H1 (cell line): ENCODE measurements at regions not wholly inside any gene's neighbourhood (a gene's known extent, or its start where the extent isn't known, plus 50 kb on each side); places are given as distances from the start of the nearest gene placed in this dataset.
A peak's percentile ranks its signal among the peaks of the same experiment; 100 is the strongest.

ENCODE experiments used
- CTCF ChIA-PET: fragments of 300-600 bp; sonication (Branson Sonifier 250); formaldehyde crosslinking; loops from one replicate; lab custom pipeline; 2021; ENCODE audit not compliant: partially characterized antibody; lab: Charles Lee
- POLR2A ChIA-PET: fragments of 300-600 bp; sonication (Branson Sonifier 250); formaldehyde crosslinking; loops from one replicate; lab custom pipeline; 2021; ENCODE audit warnings: inconsistent platforms; ENCODE audit not compliant: partially characterized antibody; lab: Charles Lee
- DNase-seq, 2 experiments: peaks; one replicate each; pipeline versions ENCODE4 v3.0.0 to v3.0.0-alpha.2; 2010 to 2022; ENCODE audit warnings: low spot score in 2 of 2, low read depth in 1 of 2, mixed read lengths in 1 of 2
- FAIRE-seq: peaks from 2 replicates; lab custom pipeline; 2011; peaks lifted over from hg19 to GRCh38; lab: Jason Lieb, UNC
- H2AFZ ChIP-seq: 2 replicates; pipeline ENCODE4 v1.8.1; 2012; ENCODE audit warnings: low read length, inconsistent platforms
- H2AK5ac ChIP-seq: 2 replicates; pipeline ENCODE4 v1.6.1; 2013; ENCODE audit warnings: low read depth, low read length
- H2BK120ac ChIP-seq: replicated peaks from 2 replicates; pipeline ENCODE3; 2013; ENCODE audit warnings: low read depth, low read length, inconsistent platforms
- H2BK12ac ChIP-seq: 2 replicates; pipeline ENCODE4 v1.6.1; 2013; ENCODE audit warnings: low read depth, low read length
- H2BK15ac ChIP-seq: 2 replicates; pipeline ENCODE4 v1.6.1; 2013; ENCODE audit warnings: low read length
- H2BK20ac ChIP-seq: 2 replicates; pipeline ENCODE4 v1.6.1; 2013; ENCODE audit warnings: low read length
- H2BK5ac ChIP-seq: 2 replicates; pipeline ENCODE4 v1.6.1; 2013; ENCODE audit warnings: low read depth, low read length
- H3K14ac ChIP-seq: 2 replicates; pipeline ENCODE4 v1.6.1; 2013; ENCODE audit warnings: inconsistent platforms; ENCODE audit not compliant: insufficient read length
- H3K18ac ChIP-seq: 2 replicates; pipeline ENCODE4 v1.6.1; 2013; ENCODE audit warnings: low read length; ENCODE audit errors: extremely low read depth
- H3K23ac ChIP-seq: 2 replicates; pipeline ENCODE4 v1.6.1; 2013; ENCODE audit warnings: inconsistent platforms; ENCODE audit not compliant: insufficient read length
- H3K23me2 ChIP-seq: 2 replicates; pipeline ENCODE4 v1.6.1; 2013; ENCODE audit warnings: low read depth, low read length
- H3K27ac ChIP-seq: 2 replicates; pipeline ENCODE4 v1.6.1; 2011; ENCODE audit warnings: low read depth, low read length, inconsistent platforms
- H3K27me3 ChIP-seq, 4 experiments: replicated peaks in 1 of 4; 1 replicate in 1 of 4; 2 replicates in 3 of 4; pipeline versions ENCODE4 v1.6.1 to v1.8.1; 2011 to 2013; ENCODE audit warnings: low read length in 3 of 4, mild to moderate bottlenecking in 3 of 4, inconsistent platforms in 2 of 4, mixed read lengths in 2 of 4, moderate library complexity in 1 of 4; ENCODE audit not compliant: control insufficient read depth in 3 of 4, insufficient read depth in 3 of 4; ENCODE audit errors: extremely low read depth in 1 of 4
- H3K36me3 ChIP-seq, 4 experiments: 2 replicates each; pipeline versions ENCODE4 v1.6.1 to v1.8.1; 2011 to 2013; ENCODE audit warnings: mild to moderate bottlenecking in 4 of 4, low read length in 3 of 4, moderate library complexity in 2 of 4, control low read depth in 1 of 4, inconsistent platforms in 1 of 4; ENCODE audit not compliant: insufficient read depth in 4 of 4, control insufficient read depth in 2 of 4
- H3K4ac ChIP-seq: replicated peaks from 2 replicates; pipeline ENCODE3; 2013; ENCODE audit warnings: low read length, low read depth, mixed read lengths, inconsistent platforms; ENCODE audit not compliant: insufficient read length
- H3K4me1 ChIP-seq, 4 experiments: replicated peaks in 1 of 4; 1 replicate in 1 of 4; 2 replicates in 3 of 4; pipeline versions ENCODE4 v1.6.1 to v1.8.1; 2011 to 2013; ENCODE audit warnings: low read length in 3 of 4, inconsistent platforms in 2 of 4, mixed read lengths in 1 of 4; ENCODE audit not compliant: insufficient read depth in 4 of 4, control insufficient read depth in 3 of 4
- H3K4me2 ChIP-seq, 2 experiments: 2 replicates each; pipeline versions ENCODE4 v1.6.1 to v1.8.1; 2011 to 2013; ENCODE audit warnings: low read depth in 2 of 2, low read length in 2 of 2, control low read depth in 1 of 2, inconsistent platforms in 1 of 2, mild to moderate bottlenecking in 1 of 2; ENCODE audit not compliant: insufficient read depth in 1 of 2
- H3K4me3 ChIP-seq, 4 experiments: fragments of 200-600, 300-600 bp in 1 of 4; sonication (generic), shearing (Covaris generic), sonication (Bioruptor Twin) in 1 of 4; 2 replicates each; pipeline versions ENCODE4 v1.5.1 to v1.8.1; 2011 to 2016; ENCODE audit warnings: low read length in 4 of 4, low read depth in 3 of 4, control low read depth in 2 of 4, inconsistent platforms in 2 of 4, mild to moderate bottlenecking in 2 of 4, mixed read lengths in 1 of 4, moderate library complexity in 1 of 4; ENCODE audit not compliant: insufficient read depth in 2 of 4; ENCODE audit errors: extremely low read depth in 1 of 4
- H3K56ac ChIP-seq: replicated peaks from 2 replicates; pipeline ENCODE3; 2013; ENCODE audit warnings: low read depth, mild to moderate bottlenecking, mixed read lengths, low read length, inconsistent platforms; ENCODE audit not compliant: insufficient read length
- H3K79me1 ChIP-seq: 2 replicates; pipeline ENCODE4 v1.6.1; 2013; ENCODE audit warnings: low read depth, low read length, control low read depth
- H3K79me2 ChIP-seq, 2 experiments: 2 replicates each; pipeline versions ENCODE4 v1.6.1 to v1.8.1; 2012 to 2013; ENCODE audit warnings: low read length in 2 of 2, mild to moderate bottlenecking in 2 of 2, inconsistent platforms in 1 of 2; ENCODE audit not compliant: insufficient read depth in 2 of 2, control insufficient read depth in 1 of 2
- H3K9ac ChIP-seq, 4 experiments: replicated peaks in 1 of 4; 1 replicate in 1 of 4; 2 replicates in 3 of 4; pipeline versions ENCODE4 v1.6.1 to v1.8.1; 2011 to 2013; ENCODE audit warnings: low read depth in 3 of 4, low read length in 3 of 4, control low read depth in 2 of 4, mild to moderate bottlenecking in 2 of 4, moderate library complexity in 2 of 4, inconsistent platforms in 1 of 4; ENCODE audit errors: extremely low read depth in 1 of 4
- H3K9me3 ChIP-seq, 2 experiments: 2 replicates each; pipeline versions ENCODE4 v1.6.1 to v1.8.1; 2012 to 2013; ENCODE audit warnings: mild to moderate bottlenecking in 2 of 2, moderate library complexity in 2 of 2, control low read depth in 1 of 2, inconsistent platforms in 1 of 2, low read depth in 1 of 2, low read length in 1 of 2, mixed read lengths in 1 of 2; ENCODE audit not compliant: insufficient read depth in 2 of 2
- H4K20me1 ChIP-seq, 2 experiments: replicated peaks in 1 of 2; 2 replicates each; pipeline versions ENCODE3 to v1.8.1; 2011 to 2013; ENCODE audit warnings: inconsistent platforms in 2 of 2, low read length in 2 of 2, mild to moderate bottlenecking in 1 of 2; ENCODE audit not compliant: insufficient read depth in 2 of 2, control insufficient read depth in 1 of 2
- H4K5ac ChIP-seq: 2 replicates; pipeline ENCODE4 v1.6.1; 2013; ENCODE audit warnings: low read length, low read depth, mixed read lengths, inconsistent platforms; ENCODE audit not compliant: insufficient read length
- H4K8ac ChIP-seq: 2 replicates; pipeline ENCODE4 v1.8.0; 2013; ENCODE audit warnings: mild to moderate bottlenecking, moderate library complexity, low read length, inconsistent platforms; ENCODE audit not compliant: insufficient read depth; ENCODE audit errors: extremely low read depth
- H4K91ac ChIP-seq: replicated peaks from 2 replicates; pipeline ENCODE3; 2013; ENCODE audit warnings: low read length, mixed read lengths, inconsistent platforms; ENCODE audit not compliant: insufficient read length
- CTBP2 ChIP-seq: IDR thresholded peaks from 2 replicates; pipeline ENCODE4 v1.7.0; 2011; ENCODE audit warnings: borderline replicate concordance, mild to moderate bottlenecking, moderate library complexity, mixed read lengths, low read length; ENCODE audit not compliant: insufficient read depth, insufficient read length
- EGR1 ChIP-seq: IDR thresholded peaks from 2 replicates; pipeline ENCODE4 v1.6.1; 2011; ENCODE audit warnings: low read depth, low read length, borderline replicate concordance
- GABPA ChIP-seq: IDR thresholded peaks from 2 replicates; pipeline ENCODE4 v1.6.1; 2011; ENCODE audit warnings: mild to moderate bottlenecking, low read length, moderate library complexity, borderline replicate concordance; ENCODE audit not compliant: insufficient read depth
- KDM4A ChIP-seq: IDR thresholded peaks from one replicate; pipeline ENCODE4 v1.7.1; 2012; ENCODE audit warnings: low read depth, mild to moderate bottlenecking, moderate library complexity, low read length, inconsistent platforms; ENCODE audit not compliant: severe bottlenecking
- SUZ12 ChIP-seq: fragments of 200-600 bp; sonication (generic); IDR thresholded peaks from 2 replicates; pipeline ENCODE4 v1.6.1; 2012; ENCODE audit warnings: mild to moderate bottlenecking, inconsistent platforms, low read length, moderate library complexity, mixed read lengths
- TBP ChIP-seq: IDR thresholded peaks from 2 replicates; pipeline ENCODE4 v1.6.1; 2011; ENCODE audit warnings: low read depth, low read length, improper control_type of control experiment
- WGBS, 2 experiments: shearing (Covaris generic) in 1 of 2; methylation state at CpG; one replicate each; pipeline versions ENCODE4 v1.1.6 to v1.1.7; 2013 to 2015; ENCODE audit warnings: low lambda C conversion rate in 2 of 2, mixed read lengths in 2 of 2, inconsistent platforms in 1 of 2, low coverage in 1 of 2, missing lambda C conversion rate in 1 of 2; ENCODE audit not compliant: insufficient replicate concordance in 2 of 2, insufficient coverage in 1 of 2, insufficient read length in 1 of 2; ENCODE audit errors: extremely low coverage in 1 of 2, missing lambda C conversion rate in 1 of 2; 5-methylcytosine and 5-hydroxymethylcytosine counted together
- TF ChIP-seq, protein P1 (sequence below), 3 experiments: IDR thresholded peaks; 1 replicate in 2 of 3; 2 replicates in 1 of 3; pipeline versions ENCODE4 v1.5.1 to v1.6.1; 2011; ENCODE audit warnings: low read length in 3 of 3, mild to moderate bottlenecking in 3 of 3, inconsistent platforms in 2 of 3, low read depth in 1 of 3, moderate library complexity in 1 of 3; ENCODE audit not compliant: insufficient read depth in 1 of 3; ENCODE audit errors: control extremely low read depth in 1 of 3

DNA sequence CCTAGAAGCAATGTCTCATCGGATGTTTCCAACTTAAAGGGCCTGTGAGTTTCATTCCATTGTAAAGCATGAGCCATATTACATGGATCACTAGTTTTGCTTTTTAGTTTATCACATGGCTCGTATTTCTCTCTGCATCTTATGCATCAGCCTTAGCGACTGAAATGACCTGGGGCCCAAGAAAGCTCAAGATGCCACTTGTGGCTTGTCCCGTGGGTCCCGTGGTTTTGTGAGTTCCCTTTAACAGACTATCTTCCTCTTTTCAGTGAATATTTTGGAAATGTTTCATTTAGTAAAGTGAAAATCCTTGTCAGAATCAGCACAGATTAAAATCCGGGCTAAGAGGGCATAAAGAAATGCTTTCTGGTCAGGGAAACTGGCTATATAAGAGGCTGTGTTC lies 86.2 kb upstream of the PPM1H start:
- no peaks in the 10 kb centered on the region for H3K23me2 ChIP-seq
- no peak overlapping the region for H2BK20ac ChIP-seq
- H2BK120ac ChIP-seq = no peak overlapping the region
- H2AFZ ChIP-seq = no peak overlapping the region
- H4K8ac ChIP-seq = no peak overlapping the region
- peak overlapping the region in 1 of 4 experiments; percentile 37; a peak in 2 of 8 replicates for H3K4me3 ChIP-seq
- DNase-seq = no peak
- no peak overlapping the region for H4K91ac ChIP-seq
- no peak overlapping the region for H3K4ac ChIP-seq
- H3K14ac ChIP-seq = no peak overlapping the region
- no peak overlapping the region for H2AK5ac ChIP-seq
- FAIRE-seq = no peak
- peak overlapping the region; percentile 46; the same call in 1 of the 2 replicates for H2BK5ac ChIP-seq
- H3K56ac ChIP-seq = no peak overlapping the region
- no peaks in the 10 kb centered on the region for H4K20me1 ChIP-seq
- H4K5ac ChIP-seq = peak overlapping the region; percentile 41
- H2BK12ac ChIP-seq = no peak overlapping the region
- H3K9me3 ChIP-seq = no peaks in the 10 kb centered on the region
- H3K79me2 ChIP-seq = no peaks in the 10 kb centered on the region
- peaks cover 0 to 15% (median 11%) of the 10 kb centered on the region in 4 experiments; a peak in 5 of 7 replicates for H3K4me1 ChIP-seq
- H3K4me2 ChIP-seq = peak overlapping the region; percentile 32 to 45; a peak in 3 of 4 replicates
- no peaks in the 10 kb centered on the region for H3K79me1 ChIP-seq
- POLR2A ChIA-PET = interaction anchor here (0.6 kb wide), 1 partner anchor 69 kb away, joined by 3 read pairs; no protein-coding TSS in a partner anchor
- no peak overlapping the region for H3K27ac ChIP-seq
- no peak overlapping the region for H3K23ac ChIP-seq
- no peaks in the 10 kb centered on the region for H3K27me3 ChIP-seq
- WGBS, 2 experiments = 64% methylated on average over 6 of the region's 6 CpGs; no CpG with 5 or more reads in 1 of the 2 experiments
- H3K36me3 ChIP-seq = no peaks in the 10 kb centered on the region
- TF ChIP-seq GABPA = no peak
- TF ChIP-seq EGR1 = peak; percentile 71
- no peak for TF ChIP-seq SUZ12
- TF ChIP-seq TBP = no peak
- no peak for TF ChIP-seq CTBP2
- TF ChIP-seq KDM4A = no peak
- TF ChIP-seq, protein P1, sequence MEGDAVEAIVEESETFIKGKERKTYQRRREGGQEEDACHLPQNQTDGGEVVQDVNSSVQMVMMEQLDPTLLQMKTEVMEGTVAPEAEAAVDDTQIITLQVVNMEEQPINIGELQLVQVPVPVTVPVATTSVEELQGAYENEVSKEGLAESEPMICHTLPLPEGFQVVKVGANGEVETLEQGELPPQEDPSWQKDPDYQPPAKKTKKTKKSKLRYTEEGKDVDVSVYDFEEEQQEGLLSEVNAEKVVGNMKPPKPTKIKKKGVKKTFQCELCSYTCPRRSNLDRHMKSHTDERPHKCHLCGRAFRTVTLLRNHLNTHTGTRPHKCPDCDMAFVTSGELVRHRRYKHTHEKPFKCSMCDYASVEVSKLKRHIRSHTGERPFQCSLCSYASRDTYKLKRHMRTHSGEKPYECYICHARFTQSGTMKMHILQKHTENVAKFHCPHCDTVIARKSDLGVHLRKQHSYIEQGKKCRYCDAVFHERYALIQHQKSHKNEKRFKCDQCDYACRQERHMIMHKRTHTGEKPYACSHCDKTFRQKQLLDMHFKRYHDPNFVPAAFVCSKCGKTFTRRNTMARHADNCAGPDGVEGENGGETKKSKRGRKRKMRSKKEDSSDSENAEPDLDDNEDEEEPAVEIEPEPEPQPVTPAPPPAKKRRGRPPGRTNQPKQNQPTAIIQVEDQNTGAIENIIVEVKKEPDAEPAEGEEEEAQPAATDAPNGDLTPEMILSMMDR (IDR thresholded peaks at IDR 0.05; ENCODE audit: control extremely low read depth in 1 of 3, insufficient read depth in 1 of 3, low read depth in 1 of 3, low read length in 3 of 3) = no peak
- TF ChIP-seq, all 59 proteins: peak for 1
- CTCF ChIA-PET = interaction anchor here (0.6 to 2.7 kb wide), 4 partner anchors 17 to 86 kb away, joined by 3 to 10 read pairs (median 3); partner anchors contain the start of gene PPM1H
- H2BK15ac ChIP-seq = no peak overlapping the region
- H3K9ac ChIP-seq = no peak overlapping the region
- no peak overlapping the region for H3K18ac ChIP-seq
